Mucosa of descending colon (tissue), 3 donors: ENCODE measurements at regions not wholly inside any gene's neighbourhood (a gene's known extent, or its start where the extent isn't known, plus 50 kb on each side); places are given as distances from the start of the nearest gene placed in this dataset.

ENCODE experiments used
- ATAC-seq: fragments of 200-7000 bp; cut with Tn5 transposase; one replicate; pipeline ENCODE4 v1.9.1; 2020; ENCODE audit warnings: mild to moderate bottlenecking, moderate library complexity
- DNase-seq, 3 donors: peaks; one replicate each; pipeline ENCODE4 v3.0.0-alpha.2; 2020
- H3K36me3 ChIP-seq: fragments of 200-600 bp; one replicate; pipeline ENCODE4 v1.8.0; 2021; ENCODE audit warnings: low read depth, mild to moderate bottlenecking
- H3K4me1 ChIP-seq: fragments of 200-600 bp; one replicate; pipeline ENCODE4 v1.8.0; 2021; ENCODE audit warnings: low read depth, mild to moderate bottlenecking
- H3K4me3 ChIP-seq: fragments of 200-600 bp; one replicate; pipeline ENCODE4 v1.8.0; 2021; ENCODE audit warnings: mild to moderate bottlenecking
- H3K9me3 ChIP-seq: fragments of 200-600 bp; one replicate; pipeline ENCODE4 v1.8.0; 2021; ENCODE audit warnings: mild to moderate bottlenecking
- CTCF ChIP-seq: fragments of 200-600 bp; IDR thresholded peaks from one replicate; pipeline ENCODE4 v1.8.0; 2022; ENCODE audit warnings: antibody characterized with exemption, mild to moderate bottlenecking
- intact Hi-C, 2 donors: fragments of 100-400 bp; cut with DNase I in 1 of 2; cut with micrococcal nuclease in 1 of 2; formaldehyde crosslinking; loops; one replicate each; pipeline versions ENCODE4 v1.11.0 to v1.11.1; 2022; cut with DNase I, micrococcal nuclease
- donor health status: DM: no; HTN: no; CAD: no; lungs with moderate emphysema.
- donor health status: DM: no; HTN: no; CAD: no.
- donor health status: DM: no; HTN: yes; CAD: no.

- TF ChIP-seq CTCF = no peak
- Histone ChIP-seq H3K9me3 (no peaks in the 10 kb centered on the region), H3K4me3 (no peak overlapping the region), H3K36me3 (no peaks in the 10 kb centered on the region), H3K4me1 (no peaks in the 10 kb centered on the region)
- DNase-seq (no peak), ATAC-seq (no peak)
- intact Hi-C loops = no loop called here
These were observed 135.4 kb downstream of the SYT10 start for GRCh38 chr12:33304176-33304575.

- Histone ChIP-seq H3K4me3 (no peak overlapping the region), H3K4me1 (no peaks in the 10 kb centered on the region), H3K9me3 (peaks cover 10% of the 10 kb centered on the region), H3K36me3 (no peaks in the 10 kb centered on the region)
- ATAC-seq (no peak), DNase-seq (no peak)
- intact Hi-C loops = no loop called here
- TF ChIP-seq CTCF = no peak
These were observed 143.1 kb downstream of the SYT10 start for GRCh38 chr12:33296529-33296928.

DNA sequence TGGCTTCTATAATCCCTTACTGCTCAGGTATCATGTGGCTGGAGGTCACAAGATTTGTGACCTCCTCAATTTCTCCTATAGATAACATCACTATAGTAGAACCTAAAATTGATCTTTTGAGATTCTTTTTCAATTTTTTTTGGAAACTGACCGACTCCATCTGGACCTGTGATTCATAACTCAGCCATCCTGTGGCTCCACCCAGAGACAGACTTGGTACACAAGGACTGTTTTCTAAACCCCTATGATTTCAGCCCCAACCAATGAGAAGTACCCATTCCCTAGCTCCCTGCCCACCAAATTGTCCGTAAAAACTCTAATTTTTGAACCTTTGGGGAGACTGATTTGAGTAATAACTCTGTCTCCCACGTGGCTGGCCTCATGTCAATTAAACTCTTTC, 148.9 kb downstream of the SYT10 start:
- Histone ChIP-seq H3K4me1 (no peaks in the 10 kb centered on the region), H3K4me3 (no peak overlapping the region), H3K9me3 (no peaks in the 10 kb centered on the region), H3K36me3 (no peaks in the 10 kb centered on the region)
- ATAC-seq (no peak), DNase-seq (no peak)
- intact Hi-C loops = no loop called here
- no peak for TF ChIP-seq CTCF

DNA sequence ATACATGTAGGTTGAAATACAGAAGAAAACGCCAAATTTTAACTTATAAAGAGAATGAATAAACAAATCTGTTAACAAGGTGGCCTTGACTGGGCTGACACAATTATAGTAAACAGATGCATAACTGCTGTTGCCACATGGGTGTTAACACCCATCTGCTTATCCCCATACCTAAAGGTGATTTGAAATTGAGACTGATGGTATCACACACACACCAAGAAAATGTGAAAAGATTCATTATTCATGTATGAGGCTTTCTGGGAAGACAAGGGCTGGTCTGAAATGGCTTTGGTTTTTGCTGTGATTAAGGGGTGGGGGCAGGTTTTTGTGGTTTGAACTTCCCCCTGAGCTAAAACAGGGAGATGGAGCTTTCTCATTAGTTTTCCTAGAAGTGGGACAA, 156.6 kb downstream of the SYT10 start:
- ATAC-seq (no peak), DNase-seq (no peak)
- intact Hi-C loops = no loop called here
- TF ChIP-seq CTCF = no peak
- peaks cover 12% of the 10 kb centered on the region for H3K9me3 ChIP-seq
- no peaks in the 10 kb centered on the region for H3K4me1 ChIP-seq
- no peak overlapping the region for H3K4me3 ChIP-seq
- H3K36me3 ChIP-seq = no peaks in the 10 kb centered on the region

GRCh38 chr12:33277376-33277775, 162.2 kb downstream of the SYT10 start:
- ATAC-seq (no peak), DNase-seq (no peak)
- TF ChIP-seq CTCF = no peak
- Histone ChIP-seq H3K36me3 (no peaks in the 10 kb centered on the region), H3K4me3 (no peak overlapping the region), H3K9me3 (peaks cover 20% of the 10 kb centered on the region), H3K4me1 (no peaks in the 10 kb centered on the region)
- intact Hi-C loops = no loop called here

- no peaks in the 10 kb centered on the region for H3K4me1 ChIP-seq
- no peak overlapping the region for H3K4me3 ChIP-seq
- TF ChIP-seq CTCF = no peak
- H3K9me3 ChIP-seq = no peaks in the 10 kb centered on the region
- H3K36me3 ChIP-seq = no peaks in the 10 kb centered on the region
- intact Hi-C loops = no loop called here
- ATAC-seq (no peak), DNase-seq (no peak)
These were observed 172.0 kb downstream of the SYT10 start for GRCh38 chr12:33267641-33268040.
